HL-60 (cell line): ENCODE measurements at regions not wholly inside any gene's neighbourhood (a gene's known extent, or its start where the extent isn't known, plus 50 kb on each side); places are given as distances from the start of the nearest gene placed in this dataset.

Experiments used
- CTCF ChIP-seq: IDR thresholded peaks from one replicate; pipeline ENCODE4 v1.5.1; 2011; ENCODE audit warnings: low read length, control low read depth, inconsistent platforms; ENCODE audit not compliant: insufficient read depth
- GABPA ChIP-seq: IDR thresholded peaks from 2 replicates; pipeline ENCODE4 v1.6.1; 2012; ENCODE audit warnings: low read depth
- POLR2AphosphoS5 ChIP-seq: IDR thresholded peaks from 2 replicates; pipeline ENCODE4 v1.6.1; 2012; ENCODE audit warnings: low read depth
- SPI1 ChIP-seq: IDR thresholded peaks from 2 replicates; pipeline ENCODE4 v1.6.1; 2012; ENCODE audit warnings: low read depth, mild to moderate bottlenecking, borderline replicate concordance

GRCh38 chr3:117135207-117135606 is 425.6 kb downstream of the TUSC7 start:
- TF ChIP-seq CTCF (no peak), POLR2AphosphoS5 (no peak), GABPA (no peak), SPI1 (no peak)
